GM12801 (cell line): ENCODE measurements at regions not wholly inside any gene's neighbourhood (a gene's known extent, or its start where the extent isn't known, plus 50 kb on each side); places are given as distances from the start of the nearest gene placed in this dataset.

Experiments used
- TF ChIP-seq, protein P1 (sequence below): IDR thresholded peaks from one replicate; pipeline ENCODE4 v1.5.1; 2011; ENCODE audit warnings: control low read depth; ENCODE audit not compliant: insufficient read length; ENCODE audit errors: extremely low read depth

DNA sequence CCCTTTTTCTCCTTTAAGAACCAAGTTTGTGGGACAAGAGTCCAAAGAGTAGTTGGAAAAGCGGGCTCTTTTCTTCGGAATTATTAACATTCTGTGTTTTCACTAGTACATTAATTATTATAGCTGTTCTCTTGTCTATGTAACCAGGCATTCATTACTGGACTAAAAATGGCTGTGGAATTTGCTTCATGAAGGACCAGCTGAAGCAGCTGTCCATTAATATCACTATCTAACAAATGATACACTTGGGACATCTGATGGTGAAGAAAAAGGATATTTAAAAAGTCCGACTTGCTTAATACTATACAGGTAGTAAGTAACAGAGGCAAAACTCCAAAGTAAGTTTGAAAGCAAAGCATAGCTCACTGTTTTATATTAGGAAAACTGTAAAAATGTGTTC is 728.9 kb upstream of the DPPA4 start:
- TF ChIP-seq, protein P1, sequence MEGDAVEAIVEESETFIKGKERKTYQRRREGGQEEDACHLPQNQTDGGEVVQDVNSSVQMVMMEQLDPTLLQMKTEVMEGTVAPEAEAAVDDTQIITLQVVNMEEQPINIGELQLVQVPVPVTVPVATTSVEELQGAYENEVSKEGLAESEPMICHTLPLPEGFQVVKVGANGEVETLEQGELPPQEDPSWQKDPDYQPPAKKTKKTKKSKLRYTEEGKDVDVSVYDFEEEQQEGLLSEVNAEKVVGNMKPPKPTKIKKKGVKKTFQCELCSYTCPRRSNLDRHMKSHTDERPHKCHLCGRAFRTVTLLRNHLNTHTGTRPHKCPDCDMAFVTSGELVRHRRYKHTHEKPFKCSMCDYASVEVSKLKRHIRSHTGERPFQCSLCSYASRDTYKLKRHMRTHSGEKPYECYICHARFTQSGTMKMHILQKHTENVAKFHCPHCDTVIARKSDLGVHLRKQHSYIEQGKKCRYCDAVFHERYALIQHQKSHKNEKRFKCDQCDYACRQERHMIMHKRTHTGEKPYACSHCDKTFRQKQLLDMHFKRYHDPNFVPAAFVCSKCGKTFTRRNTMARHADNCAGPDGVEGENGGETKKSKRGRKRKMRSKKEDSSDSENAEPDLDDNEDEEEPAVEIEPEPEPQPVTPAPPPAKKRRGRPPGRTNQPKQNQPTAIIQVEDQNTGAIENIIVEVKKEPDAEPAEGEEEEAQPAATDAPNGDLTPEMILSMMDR = no peak

DNA sequence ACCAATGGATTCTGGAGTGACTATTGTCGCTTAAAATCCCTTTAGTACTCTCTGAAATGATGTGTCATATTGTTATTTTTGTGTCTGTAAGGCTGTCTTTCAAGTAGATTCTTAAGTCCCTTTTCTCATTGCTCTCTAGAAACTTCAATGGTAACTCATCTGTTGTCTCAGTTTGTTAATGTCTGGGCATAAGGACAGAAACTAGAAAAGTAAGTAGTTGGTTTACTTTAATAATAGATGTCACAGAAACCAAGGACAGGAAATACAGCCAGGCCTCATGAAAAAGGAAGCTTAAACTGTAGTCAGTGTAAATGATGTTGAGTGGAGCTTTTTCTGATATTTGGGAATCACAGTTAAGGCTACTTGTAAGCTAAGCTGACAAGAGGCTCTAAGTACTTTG is 730.2 kb upstream of the DPPA4 start:
- TF ChIP-seq, protein P1 = no peak

DNA sequence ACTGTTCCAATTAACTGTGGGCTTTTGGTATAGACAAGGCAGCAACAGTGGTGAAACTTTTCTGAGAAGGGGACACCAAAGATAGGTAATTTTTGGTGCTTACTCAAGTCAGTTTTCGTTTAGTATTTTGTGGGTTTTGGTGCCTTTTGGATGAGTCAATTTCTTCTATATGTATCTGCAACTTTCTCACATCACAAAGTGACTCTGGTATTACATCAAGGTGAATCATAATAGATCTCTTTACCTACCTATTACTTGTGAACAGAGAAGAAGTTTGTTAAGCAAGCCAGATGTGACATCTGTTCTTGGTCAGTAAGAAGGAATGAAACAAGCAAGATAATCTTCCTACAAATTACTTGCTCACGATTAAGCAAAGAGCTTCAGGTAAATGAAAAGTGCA is 732.4 kb upstream of the DPPA4 start:
- TF ChIP-seq, protein P1 = no peak

DNA sequence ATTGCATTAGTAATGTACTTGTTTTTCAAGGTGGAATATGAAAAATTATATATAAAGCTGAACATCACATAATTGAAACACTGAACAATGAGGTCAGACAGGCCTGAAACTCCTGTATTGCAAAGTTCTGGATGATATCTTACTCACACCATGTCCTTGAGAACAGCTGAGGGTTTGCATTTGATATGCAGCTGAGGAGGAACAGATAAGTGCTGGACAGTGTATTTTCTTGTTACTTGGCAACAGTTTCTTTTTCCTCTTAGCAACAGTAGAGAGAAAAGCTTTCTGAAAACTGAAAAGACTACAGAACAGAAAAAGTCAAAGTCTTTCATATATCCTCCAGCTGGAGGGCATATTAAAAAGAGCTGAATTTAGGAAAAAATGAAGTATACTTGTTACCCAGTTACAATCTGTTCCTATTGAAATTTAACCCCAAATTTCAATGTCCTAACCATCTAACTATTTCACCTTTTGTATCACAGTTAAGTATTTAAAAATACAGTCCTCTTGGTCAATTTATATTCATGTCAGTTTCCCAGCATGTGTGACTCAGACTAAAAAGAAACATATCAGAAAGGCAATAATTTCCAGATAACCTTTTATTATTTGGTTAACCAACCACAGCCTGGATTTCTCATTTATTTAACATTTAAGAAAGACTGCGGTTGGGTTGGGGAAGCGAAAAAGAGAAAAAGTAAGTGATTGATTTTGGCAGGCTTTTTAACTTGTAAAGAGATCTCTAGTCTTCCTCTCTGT is 733.0 kb upstream of the DPPA4 start:
- TF ChIP-seq, protein P1 = no peak

DNA sequence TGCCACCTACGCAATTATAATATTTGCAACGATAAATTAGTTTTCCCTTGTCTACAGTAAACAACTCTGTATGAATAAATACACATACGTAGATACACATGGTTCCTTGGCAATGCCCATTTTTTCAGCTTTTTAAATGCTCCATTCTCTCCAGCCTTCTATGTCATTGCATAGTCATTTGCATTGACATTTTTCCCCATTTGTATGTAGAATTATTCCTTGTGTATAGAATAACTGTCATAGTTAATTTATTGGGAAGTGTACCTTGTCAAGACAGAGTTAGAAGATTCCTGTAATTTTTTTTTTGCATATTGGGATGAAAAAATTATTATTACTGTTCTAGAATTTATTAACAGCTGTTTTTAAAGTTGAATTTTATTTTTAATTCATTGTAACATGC is 736.7 kb upstream of the DPPA4 start:
- TF ChIP-seq, protein P1 = no peak

DNA sequence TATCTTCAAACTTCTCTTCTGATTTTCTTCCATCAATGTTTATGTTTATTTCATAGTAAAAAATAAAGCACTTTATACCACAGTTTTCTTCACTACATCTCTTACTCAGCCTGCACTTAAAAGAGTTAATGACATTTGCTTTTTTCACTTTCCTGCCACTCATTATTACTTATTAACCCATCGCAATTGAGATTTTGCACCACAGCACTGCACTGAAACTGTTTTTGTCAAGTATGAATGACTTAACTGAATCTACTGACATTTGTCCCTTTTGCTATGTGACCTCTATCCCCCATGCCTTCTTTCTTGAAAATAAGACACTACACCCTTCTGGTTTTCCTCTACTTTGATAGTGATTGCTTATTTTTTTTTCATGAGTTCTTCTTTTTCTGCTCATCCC is 739.7 kb upstream of the DPPA4 start:
- TF ChIP-seq, protein P1 = no peak

DNA sequence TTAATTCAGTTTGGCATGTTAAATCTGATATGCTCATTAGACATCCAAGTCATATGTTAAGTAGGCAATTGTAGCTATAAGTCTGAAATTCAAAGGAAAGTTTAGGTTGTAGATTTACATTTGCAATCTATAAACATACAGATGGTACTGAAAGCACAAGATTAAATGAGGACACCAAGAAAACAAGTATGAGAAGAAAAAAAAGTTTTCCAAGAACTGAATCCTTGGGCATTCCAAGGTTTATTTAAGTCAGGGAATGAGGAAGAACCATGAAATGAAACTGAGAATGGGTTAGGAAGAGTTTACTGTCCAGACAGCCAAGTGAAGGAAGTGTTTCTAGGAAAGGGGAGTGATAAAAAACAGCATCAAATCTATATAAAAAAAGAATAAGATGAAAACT is 756.1 kb upstream of the DPPA4 start:
- TF ChIP-seq, protein P1 = no peak
